Gastroesophageal sphincter (tissue), 4 donors: ENCODE measurements at regions not wholly inside any gene's neighbourhood (a gene's known extent, or its start where the extent isn't known, plus 50 kb on each side); places are given as distances from the start of the nearest gene placed in this dataset.

ENCODE experiments used
- ATAC-seq: fragments of 150-250 bp; one replicate; pipeline ENCODE4 v1.9.1; 2016; ENCODE audit warnings: mild to moderate bottlenecking, moderate library complexity
- H3K27ac ChIP-seq, 4 donors: fragments of 200-600 bp; sonication (generic) in 3 of 4; 1 replicate in 3 of 4; 2 replicates in 1 of 4; pipeline ENCODE4 v1.5.1; 2016 to 2019
- H3K27me3 ChIP-seq: fragments of 200-600 bp; sonication (generic); one replicate; pipeline ENCODE4 v1.5.1; 2019
- H3K36me3 ChIP-seq, 2 donors: fragments of 200-600 bp; sonication (generic); one replicate each; pipeline ENCODE4 v1.5.1; 2019; ENCODE audit warnings: control low read depth in 1 of 2
- H3K4me1 ChIP-seq, 3 donors: fragments of 200-600 bp; sonication (generic); 1 replicate in 2 of 3; 2 replicates in 1 of 3; pipeline ENCODE4 v1.5.1; 2016 to 2019; ENCODE audit warnings: control low read depth in 2 of 3
- H3K4me3 ChIP-seq, 2 donors: fragments of 200-600 bp; sonication (generic); one replicate each; pipeline ENCODE4 v1.5.1; 2019; ENCODE audit warnings: mild to moderate bottlenecking in 1 of 2, moderate library complexity in 1 of 2
- H3K9me3 ChIP-seq, 3 donors: fragments of 200-600 bp; sonication (generic); one replicate each; pipeline ENCODE4 v1.5.1; 2017 to 2019; ENCODE audit warnings: control low read depth in 2 of 3
- CTCF ChIP-seq, 4 experiments: fragments of 200-600 bp in 2 of 4; fragments of 450-650 bp in 2 of 4; sonication (generic) in 1 of 4; IDR thresholded peaks; one replicate each; pipeline ENCODE4 v1.5.1; 2017 to 2019; ENCODE audit warnings: antibody characterized with exemption in 4 of 4, mild to moderate bottlenecking in 2 of 4, moderate library complexity in 2 of 4
- EP300 ChIP-seq: sonication (generic); formaldehyde crosslinking; IDR thresholded peaks from one replicate; pipeline ENCODE4 v1.6.1; 2017; ENCODE audit warnings: antibody characterized with exemption, mild to moderate bottlenecking
- POLR2A ChIP-seq, 2 donors: fragments of 450-650 bp; IDR thresholded peaks; one replicate each; pipeline ENCODE4 v1.6.1; 2017; ENCODE audit warnings: antibody characterized with exemption in 2 of 2, mild to moderate bottlenecking in 2 of 2, moderate library complexity in 1 of 2
- POLR2AphosphoS5 ChIP-seq: sonication (generic); formaldehyde crosslinking; IDR thresholded peaks from one replicate; pipeline ENCODE4 v1.6.1; 2017; ENCODE audit warnings: antibody characterized with exemption
- WGBS, 2 donors: methylation state at CpG; one replicate each; pipeline ENCODE4 v1.1.5; 2018; ENCODE audit warnings: low coverage in 1 of 2; 5-methylcytosine and 5-hydroxymethylcytosine counted together

GRCh38 chr4:128698386-128698785, 111.1 kb upstream of the JADE1 start:
- H3K27ac ChIP-seq: no peak overlapping the region
- no peak overlapping the region for H3K4me3 ChIP-seq
- no peak for ATAC-seq
- no peaks in the 10 kb centered on the region for H3K4me1 ChIP-seq
- H3K9me3 ChIP-seq: no peaks in the 10 kb centered on the region
- no peak for TF ChIP-seq POLR2A (IDR thresholded peaks at IDR 0.05)
- no peak for TF ChIP-seq EP300
- TF ChIP-seq POLR2AphosphoS5: no peak
- TF ChIP-seq CTCF (IDR thresholded peaks at IDR 0.05): no peak
- no peaks in the 10 kb centered on the region for H3K36me3 ChIP-seq
- WGBS, 2 donors: 77 to 84% methylated on average over 2 of the region's 2 CpGs
- no peaks in the 10 kb centered on the region for H3K27me3 ChIP-seq

- TF ChIP-seq POLR2AphosphoS5: no peak
- no peak for TF ChIP-seq EP300
- no peak for TF ChIP-seq CTCF (IDR thresholded peaks at IDR 0.05)
- TF ChIP-seq POLR2A (IDR thresholded peaks at IDR 0.05): no peak
- no peak for ATAC-seq
- no peak overlapping the region for H3K27ac ChIP-seq
- H3K36me3 ChIP-seq: no peaks in the 10 kb centered on the region
- 83 to 94% methylated on average over 5 of the region's 5 CpGs for WGBS, 2 donors
- no peaks in the 10 kb centered on the region for H3K9me3 ChIP-seq
- no peaks in the 10 kb centered on the region for H3K4me1 ChIP-seq
- H3K27me3 ChIP-seq: no peaks in the 10 kb centered on the region
- no peak overlapping the region for H3K4me3 ChIP-seq
Observed at GRCh38 chr4:128697323-128697722, 112.2 kb upstream of the JADE1 start.

- Histone ChIP-seq H3K4me3 (no peak overlapping the region), H3K27me3 (no peaks in the 10 kb centered on the region), H3K9me3 (no peaks in the 10 kb centered on the region), H3K36me3 (no peaks in the 10 kb centered on the region), H3K27ac (no peak overlapping the region), H3K4me1 (no peaks in the 10 kb centered on the region)
- ATAC-seq: no peak
- TF ChIP-seq EP300 (no peak), POLR2A (IDR thresholded peaks at IDR 0.05) (no peak), CTCF (IDR thresholded peaks at IDR 0.05) (no peak), POLR2AphosphoS5 (no peak)
- 69 to 80% methylated on average over 3 of the region's 3 CpGs for WGBS, 2 donors
Observed at GRCh38 chr4:128690011-128690410, 119.5 kb upstream of the JADE1 start.

GRCh38 chr4:128688846-128689437, 120.6 kb upstream of the JADE1 start:
- WGBS, 2 donors: 86% methylated on average over 3 of the region's 3 CpGs

More at GRCh38 chr4:128688846-128689437, 120.6 kb upstream of the JADE1 start:
- TF ChIP-seq EP300: no peak
- no peak for TF ChIP-seq CTCF (IDR thresholded peaks at IDR 0.05)
- TF ChIP-seq POLR2AphosphoS5: no peak
- no peak for TF ChIP-seq POLR2A (IDR thresholded peaks at IDR 0.05)
- Histone ChIP-seq H3K4me1 (no peaks in the 10 kb centered on the region), H3K36me3 (no peaks in the 10 kb centered on the region), H3K4me3 (no peak overlapping the region), H3K9me3 (no peaks in the 10 kb centered on the region), H3K27me3 (no peaks in the 10 kb centered on the region), H3K27ac (no peak overlapping the region)
- no peak for ATAC-seq
